Vagina (tissue), 2 donors: ENCODE measurements at regions not wholly inside any gene's neighbourhood (a gene's known extent, or its start where the extent isn't known, plus 50 kb on each side); places are given as distances from the start of the nearest gene placed in this dataset.

Source experiments
- POLR2A ChIP-seq, 2 donors: fragments of 450-650 bp; IDR thresholded peaks; one replicate each; pipeline ENCODE4 v1.6.1; 2017; ENCODE audit warnings: antibody characterized with exemption in 2 of 2, mild to moderate bottlenecking in 2 of 2, moderate library complexity in 2 of 2
- POLR2AphosphoS5 ChIP-seq, 2 donors: sonication (generic); formaldehyde crosslinking; IDR thresholded peaks; one replicate each; pipeline ENCODE4 v1.9.0; 2017; ENCODE audit warnings: antibody characterized with exemption in 2 of 2, mild to moderate bottlenecking in 2 of 2, low read depth in 1 of 2; ENCODE audit not compliant: insufficient read depth in 1 of 2
- TF ChIP-seq, protein P1 (sequence below), 3 experiments: fragments of 450-650 bp in 2 of 3; fragments of 200-600 bp in 1 of 3; sonication (generic) in 1 of 3; IDR thresholded peaks; one replicate each; pipeline ENCODE4 v1.5.1; 2017 to 2019; ENCODE audit warnings: antibody characterized with exemption in 3 of 3, mild to moderate bottlenecking in 2 of 3, moderate library complexity in 2 of 3

DNA sequence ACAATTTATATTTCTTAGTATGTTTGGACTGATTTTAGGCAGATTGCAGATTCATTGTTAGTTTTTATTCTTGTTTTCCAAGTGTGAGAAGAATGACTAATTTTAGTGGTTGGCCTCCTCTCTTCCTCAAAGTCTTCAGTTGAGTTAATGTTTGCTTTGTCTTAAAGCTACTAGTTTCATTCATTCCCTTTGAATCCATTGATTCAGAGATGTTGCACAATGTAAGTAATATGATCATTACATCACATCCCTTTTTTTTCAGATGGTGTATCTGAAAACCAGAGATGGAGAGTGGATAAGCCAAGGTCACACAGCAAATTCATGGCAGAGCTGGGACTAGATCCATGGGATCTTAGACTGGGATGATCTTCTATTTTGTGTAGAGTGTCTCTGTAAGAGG is 577.5 kb downstream of the BCL11B start:
- TF ChIP-seq, protein P1, sequence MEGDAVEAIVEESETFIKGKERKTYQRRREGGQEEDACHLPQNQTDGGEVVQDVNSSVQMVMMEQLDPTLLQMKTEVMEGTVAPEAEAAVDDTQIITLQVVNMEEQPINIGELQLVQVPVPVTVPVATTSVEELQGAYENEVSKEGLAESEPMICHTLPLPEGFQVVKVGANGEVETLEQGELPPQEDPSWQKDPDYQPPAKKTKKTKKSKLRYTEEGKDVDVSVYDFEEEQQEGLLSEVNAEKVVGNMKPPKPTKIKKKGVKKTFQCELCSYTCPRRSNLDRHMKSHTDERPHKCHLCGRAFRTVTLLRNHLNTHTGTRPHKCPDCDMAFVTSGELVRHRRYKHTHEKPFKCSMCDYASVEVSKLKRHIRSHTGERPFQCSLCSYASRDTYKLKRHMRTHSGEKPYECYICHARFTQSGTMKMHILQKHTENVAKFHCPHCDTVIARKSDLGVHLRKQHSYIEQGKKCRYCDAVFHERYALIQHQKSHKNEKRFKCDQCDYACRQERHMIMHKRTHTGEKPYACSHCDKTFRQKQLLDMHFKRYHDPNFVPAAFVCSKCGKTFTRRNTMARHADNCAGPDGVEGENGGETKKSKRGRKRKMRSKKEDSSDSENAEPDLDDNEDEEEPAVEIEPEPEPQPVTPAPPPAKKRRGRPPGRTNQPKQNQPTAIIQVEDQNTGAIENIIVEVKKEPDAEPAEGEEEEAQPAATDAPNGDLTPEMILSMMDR (IDR thresholded peaks at IDR 0.05): no peak
- no peak for TF ChIP-seq POLR2AphosphoS5 (IDR thresholded peaks at IDR 0.05; ENCODE audit: insufficient read depth in 1 of 2, low read depth in 1 of 2)
- no peak for TF ChIP-seq POLR2A (IDR thresholded peaks at IDR 0.05)
